ENCODE measurements at regions not wholly inside any gene's neighbourhood (a gene's known extent, or its start where the extent isn't known, plus 50 kb on each side); places are given as distances from the start of the nearest gene placed in this dataset.

DNA sequence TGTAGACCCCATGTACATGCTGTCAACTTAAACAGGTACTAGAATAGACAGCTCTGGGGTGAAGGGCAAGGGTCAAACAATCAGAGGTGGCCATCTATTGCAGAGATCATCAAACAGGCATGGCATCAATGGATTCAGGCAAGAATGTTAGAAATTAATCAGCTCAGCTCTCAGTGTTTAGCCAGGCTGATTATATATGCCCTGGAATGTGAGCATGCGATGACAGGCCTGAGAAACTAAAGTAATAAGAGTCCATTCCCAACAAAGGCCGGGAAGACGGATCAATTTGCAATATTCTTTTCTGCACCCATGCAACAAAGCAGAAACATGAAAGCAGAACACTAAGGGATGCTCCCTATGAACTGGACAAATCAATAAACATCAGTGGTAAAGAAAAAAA is 380.5 kb upstream of the SPRED2 start:
- Histone ChIP-seq H3K4me1 (ENCODE audit: insufficient read depth, low read length, poor library complexity, severe bottlenecking) (no peaks in the 10 kb centered on the region), H3K4me2 (ENCODE audit: low read depth, low read length, poor library complexity, severe bottlenecking) (no peak overlapping the region)
- TF ChIP-seq, protein P1, sequence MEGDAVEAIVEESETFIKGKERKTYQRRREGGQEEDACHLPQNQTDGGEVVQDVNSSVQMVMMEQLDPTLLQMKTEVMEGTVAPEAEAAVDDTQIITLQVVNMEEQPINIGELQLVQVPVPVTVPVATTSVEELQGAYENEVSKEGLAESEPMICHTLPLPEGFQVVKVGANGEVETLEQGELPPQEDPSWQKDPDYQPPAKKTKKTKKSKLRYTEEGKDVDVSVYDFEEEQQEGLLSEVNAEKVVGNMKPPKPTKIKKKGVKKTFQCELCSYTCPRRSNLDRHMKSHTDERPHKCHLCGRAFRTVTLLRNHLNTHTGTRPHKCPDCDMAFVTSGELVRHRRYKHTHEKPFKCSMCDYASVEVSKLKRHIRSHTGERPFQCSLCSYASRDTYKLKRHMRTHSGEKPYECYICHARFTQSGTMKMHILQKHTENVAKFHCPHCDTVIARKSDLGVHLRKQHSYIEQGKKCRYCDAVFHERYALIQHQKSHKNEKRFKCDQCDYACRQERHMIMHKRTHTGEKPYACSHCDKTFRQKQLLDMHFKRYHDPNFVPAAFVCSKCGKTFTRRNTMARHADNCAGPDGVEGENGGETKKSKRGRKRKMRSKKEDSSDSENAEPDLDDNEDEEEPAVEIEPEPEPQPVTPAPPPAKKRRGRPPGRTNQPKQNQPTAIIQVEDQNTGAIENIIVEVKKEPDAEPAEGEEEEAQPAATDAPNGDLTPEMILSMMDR (conservative IDR thresholded peaks at IDR 0.05; ENCODE audit: low read length), result no peak
- TF ChIP-seq EZH2phosphoT487 (IDR thresholded peaks at IDR 0.05; ENCODE audit: borderline replicate concordance), result no peak

DNA sequence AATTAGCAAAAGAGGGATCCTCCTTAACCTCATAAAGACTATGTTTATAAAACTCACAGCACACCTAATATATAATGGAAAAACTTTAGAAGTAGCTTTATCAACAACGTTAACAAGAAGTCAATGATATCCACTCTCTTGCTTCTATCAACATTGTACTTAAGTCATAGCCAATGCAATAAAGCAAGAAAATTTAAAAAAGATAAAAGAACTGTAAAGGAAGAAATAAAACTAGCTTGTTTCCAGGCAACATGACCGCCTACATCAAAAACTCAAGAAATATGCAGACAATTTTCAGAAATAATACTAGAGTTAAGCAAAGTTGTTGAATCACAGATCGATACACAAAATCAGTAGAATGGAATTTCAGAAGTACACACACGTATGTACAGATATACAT is 375.5 kb upstream of the SPRED2 start:
- Histone ChIP-seq H3K27me3 (ENCODE audit: insufficient read depth, low read length, poor library complexity, severe bottlenecking) (no peaks in the 10 kb centered on the region), H3K9ac (ENCODE audit: low read depth, low read length, poor library complexity, severe bottlenecking) (no peak overlapping the region), H3K4me1 (ENCODE audit: insufficient read depth, low read length, poor library complexity, severe bottlenecking) (no peaks in the 10 kb centered on the region), H3K36me3 (ENCODE audit: insufficient read depth, low read length) (no peaks in the 10 kb centered on the region), H3K9me2 (replicated peaks; ENCODE audit: low read depth, low read length) (no peaks in the 10 kb centered on the region), H3K4me2 (ENCODE audit: low read depth, low read length, poor library complexity, severe bottlenecking) (no peak overlapping the region), H2AFZ (ENCODE audit: low read length) (no peak overlapping the region), H3K9me3 (ENCODE audit: insufficient read depth, low read depth, low read length) (no peaks in the 10 kb centered on the region), H3K79me2 (ENCODE audit: insufficient read depth, low read length) (no peaks in the 10 kb centered on the region), H4K20me1 (ENCODE audit: insufficient read depth, low read length, poor library complexity, severe bottlenecking) (no peaks in the 10 kb centered on the region), H3F3A (ENCODE audit: low read depth) (no peaks in the 10 kb centered on the region), H3K4me3 (ENCODE audit: low read length, poor library complexity, severe bottlenecking) (no peak overlapping the region)
- TF ChIP-seq EZH2phosphoT487 (IDR thresholded peaks at IDR 0.05; ENCODE audit: borderline replicate concordance), result no peak
- TF ChIP-seq, protein P1 (conservative IDR thresholded peaks at IDR 0.05; ENCODE audit: low read length), result no peak

More for the DNA sequence above, 380.5 kb upstream of the SPRED2 start:
- H3F3A ChIP-seq (ENCODE audit: low read depth), result no peaks in the 10 kb centered on the region
- no peaks in the 10 kb centered on the region for H4K20me1 ChIP-seq (ENCODE audit: insufficient read depth, low read length, poor library complexity, severe bottlenecking)
- no peaks in the 10 kb centered on the region for H3K27me3 ChIP-seq (ENCODE audit: insufficient read depth, low read length, poor library complexity, severe bottlenecking)
- no peaks in the 10 kb centered on the region for H3K9me3 ChIP-seq (ENCODE audit: insufficient read depth, low read depth, low read length)
- no peaks in the 10 kb centered on the region for H3K36me3 ChIP-seq (ENCODE audit: insufficient read depth, low read length)
- H3K4me3 ChIP-seq (ENCODE audit: low read length, poor library complexity, severe bottlenecking), result no peak overlapping the region
- no peaks in the 10 kb centered on the region for H3K9me2 ChIP-seq (replicated peaks; ENCODE audit: low read depth, low read length)
- H2AFZ ChIP-seq (ENCODE audit: low read length), result no peak overlapping the region
- H3K9ac ChIP-seq (ENCODE audit: low read depth, low read length, poor library complexity, severe bottlenecking), result no peak overlapping the region
- H3K79me2 ChIP-seq (ENCODE audit: insufficient read depth, low read length), result no peaks in the 10 kb centered on the region

DNA sequence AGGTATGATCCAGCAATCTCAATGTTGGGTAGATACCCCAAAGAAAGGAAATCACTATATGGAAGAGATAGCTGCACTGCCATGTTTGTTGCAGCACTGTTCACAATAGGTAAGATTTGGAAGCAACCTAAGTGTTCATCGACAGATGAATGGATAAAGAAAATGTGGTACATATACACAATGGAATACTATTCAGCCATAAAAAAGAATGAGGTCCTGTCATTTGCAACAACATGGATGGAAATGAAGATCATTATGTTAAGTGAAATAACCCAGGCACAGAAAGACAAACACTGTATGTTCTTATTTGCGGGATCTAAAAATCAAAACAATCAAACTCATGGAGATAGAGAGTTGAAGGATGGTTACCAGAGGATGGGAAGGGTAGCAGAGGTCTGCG is 372.4 kb upstream of the SPRED2 start:
- Histone ChIP-seq H3K4me3 (ENCODE audit: low read length, poor library complexity, severe bottlenecking) (no peak overlapping the region), H3K79me2 (ENCODE audit: insufficient read depth, low read length) (no peaks in the 10 kb centered on the region), H3K4me1 (ENCODE audit: insufficient read depth, low read length, poor library complexity, severe bottlenecking) (no peaks in the 10 kb centered on the region), H2AFZ (ENCODE audit: low read length) (no peak overlapping the region), H3K9ac (ENCODE audit: low read depth, low read length, poor library complexity, severe bottlenecking) (no peak overlapping the region), H3K36me3 (ENCODE audit: insufficient read depth, low read length) (no peaks in the 10 kb centered on the region), H3K4me2 (ENCODE audit: low read depth, low read length, poor library complexity, severe bottlenecking) (no peak overlapping the region), H3K9me3 (ENCODE audit: insufficient read depth, low read depth, low read length) (no peaks in the 10 kb centered on the region), H4K20me1 (ENCODE audit: insufficient read depth, low read length, poor library complexity, severe bottlenecking) (no peaks in the 10 kb centered on the region), H3K9me2 (replicated peaks; ENCODE audit: low read depth, low read length) (no peaks in the 10 kb centered on the region), H3K27me3 (ENCODE audit: insufficient read depth, low read length, poor library complexity, severe bottlenecking) (no peaks in the 10 kb centered on the region), H3F3A (ENCODE audit: low read depth) (no peaks in the 10 kb centered on the region)
- TF ChIP-seq, protein P1 (conservative IDR thresholded peaks at IDR 0.05; ENCODE audit: low read length), result no peak
- no peak for TF ChIP-seq EZH2phosphoT487 (IDR thresholded peaks at IDR 0.05; ENCODE audit: borderline replicate concordance)

Measured in Loucy (cell line).